ENCODE measurements at regions not wholly inside any gene's neighbourhood (a gene's known extent, or its start where the extent isn't known, plus 50 kb on each side); places are given as distances from the start of the nearest gene placed in this dataset.

GRCh38 chr17:73986641-73987177 lies 216.8 kb upstream of the RPL38 start:
- Histone ChIP-seq H3K27ac (no peak overlapping the region), H3K4me3 (no peak overlapping the region)

GRCh38 chr17:73987395-73987794 lies 216.1 kb upstream of the RPL38 start:
- Histone ChIP-seq H3K27ac (no peak overlapping the region), H3K4me3 (no peak overlapping the region)

GRCh38 chr17:73987845-73988509 lies 215.5 kb upstream of the RPL38 start:
- H3K4me3 ChIP-seq = no peak overlapping the region
- no peak overlapping the region for H3K27ac ChIP-seq

- Histone ChIP-seq H3K4me3 (no peak overlapping the region), H3K27ac (no peak overlapping the region)
Observed at GRCh38 chr17:73989671-73990070, 213.8 kb upstream of the RPL38 start.

- Histone ChIP-seq H3K4me3 (no peak overlapping the region), H3K27ac (no peak overlapping the region)
Observed at GRCh38 chr17:73990290-73990689, 213.2 kb upstream of the RPL38 start.

GRCh38 chr17:73991260-73991659 lies 212.2 kb upstream of the RPL38 start:
- Histone ChIP-seq H3K4me3 (no peak overlapping the region), H3K27ac (no peak overlapping the region)

GRCh38 chr17:73994946-73995345 lies 208.5 kb upstream of the RPL38 start:
- H3K4me3 ChIP-seq = no peak overlapping the region
- no peak overlapping the region for H3K27ac ChIP-seq

- Histone ChIP-seq H3K27ac (no peak overlapping the region), H3K4me3 (no peak overlapping the region)
Observed at GRCh38 chr17:73997059-73997458, 206.4 kb upstream of the RPL38 start.

GRCh38 chr17:73998249-73998648 lies 205.2 kb upstream of the RPL38 start:
- Histone ChIP-seq H3K27ac (no peak overlapping the region), H3K4me3 (no peak overlapping the region)

GRCh38 chr17:73998653-73999645 lies 204.5 kb upstream of the RPL38 start:
- H3K27ac ChIP-seq = no peak overlapping the region
- no peak overlapping the region for H3K4me3 ChIP-seq

GRCh38 chr17:74001145-74001544 lies 202.3 kb upstream of the RPL38 start:
- Histone ChIP-seq H3K4me3 (no peak overlapping the region), H3K27ac (no peak overlapping the region)

GRCh38 chr17:74002241-74002640 lies 201.2 kb upstream of the RPL38 start:
- H3K27ac ChIP-seq = no peak overlapping the region
- no peak overlapping the region for H3K4me3 ChIP-seq

GRCh38 chr17:74004056-74004455 lies 199.4 kb upstream of the RPL38 start:
- Histone ChIP-seq H3K4me3 (no peak overlapping the region), H3K27ac (no peak overlapping the region)

GRCh38 chr17:74005790-74006189 lies 197.7 kb upstream of the RPL38 start:
- Histone ChIP-seq H3K27ac (no peak overlapping the region), H3K4me3 (no peak overlapping the region)

GRCh38 chr17:74006371-74006770 lies 197.1 kb upstream of the RPL38 start:
- no peak overlapping the region for H3K4me3 ChIP-seq
- H3K27ac ChIP-seq = no peak overlapping the region

GRCh38 chr17:74008196-74008595 lies 195.3 kb upstream of the RPL38 start:
- Histone ChIP-seq H3K4me3 (no peak overlapping the region), H3K27ac (no peak overlapping the region)

- Histone ChIP-seq H3K27ac (no peak overlapping the region), H3K4me3 (no peak overlapping the region)
Observed at GRCh38 chr17:74009056-74009625, 194.3 kb upstream of the RPL38 start.

GRCh38 chr17:74010903-74011302 lies 192.6 kb upstream of the RPL38 start:
- no peak overlapping the region for H3K4me3 ChIP-seq
- H3K27ac ChIP-seq = no peak overlapping the region

GRCh38 chr17:74011966-74012365 lies 191.5 kb upstream of the RPL38 start:
- no peak overlapping the region for H3K4me3 ChIP-seq
- H3K27ac ChIP-seq = no peak overlapping the region

- peak overlapping the region in 1 of 21 experiments; percentile 59 for H3K27ac ChIP-seq
- no peak overlapping the region for H3K4me3 ChIP-seq
Observed at GRCh38 chr17:74012465-74012864, 191.0 kb upstream of the RPL38 start.

Data from skin epidermis (tissue), 12 donors.